Kidney glomerular epithelial cell (primary cell): ENCODE measurements at regions not wholly inside any gene's neighbourhood (a gene's known extent, or its start where the extent isn't known, plus 50 kb on each side); places are given as distances from the start of the nearest gene placed in this dataset.

Source experiments
- DNase-seq: peaks from one replicate; lab custom pipeline; 2025; lab: John Stamatoyannopoulos, UW

DNA sequence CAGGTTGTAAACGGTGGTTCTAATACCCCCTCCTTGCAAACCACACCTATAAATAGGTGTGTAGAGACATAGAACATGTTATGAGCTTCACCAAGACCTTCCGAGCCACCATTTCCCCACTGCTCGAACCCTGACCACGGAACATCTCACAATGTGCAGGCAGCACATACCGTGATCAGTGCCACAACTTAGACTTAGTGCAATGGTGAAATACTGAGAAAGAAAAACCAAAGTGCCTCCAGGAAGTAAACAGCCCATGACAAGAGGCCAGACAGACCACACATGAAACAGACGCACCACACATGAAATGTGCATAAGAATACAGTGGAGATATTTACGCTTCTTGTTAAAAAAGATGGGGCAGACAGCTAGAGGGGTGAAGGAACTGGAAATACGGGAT is 166.9 kb upstream of the CCND2 start:
- DNase-seq: no peak

DNA sequence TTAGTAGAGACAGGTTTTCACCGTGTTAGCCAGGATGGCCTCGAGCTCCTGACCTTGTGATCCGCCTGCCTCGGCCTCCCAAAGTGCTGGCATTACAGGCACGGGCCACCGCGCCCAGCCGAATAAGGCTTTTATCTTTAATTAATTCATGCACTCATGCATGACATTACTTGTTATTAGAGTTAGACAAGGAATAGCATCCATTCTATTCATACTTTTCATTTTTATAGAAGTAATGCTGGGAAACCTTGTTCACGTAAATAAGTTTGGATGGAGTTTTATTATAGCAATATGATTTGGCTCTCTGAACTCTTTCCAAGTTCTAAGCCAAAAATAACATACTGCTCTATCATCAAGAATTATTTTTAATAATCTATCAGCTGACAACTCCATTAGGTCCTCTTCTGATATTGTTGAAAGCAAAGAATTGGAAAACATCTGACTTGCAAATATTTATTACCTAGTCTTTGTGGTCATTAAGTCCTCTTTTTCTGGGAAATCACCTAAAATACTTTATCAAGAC is 168.8 kb upstream of the CCND2 start:
- DNase-seq: no peak

DNA sequence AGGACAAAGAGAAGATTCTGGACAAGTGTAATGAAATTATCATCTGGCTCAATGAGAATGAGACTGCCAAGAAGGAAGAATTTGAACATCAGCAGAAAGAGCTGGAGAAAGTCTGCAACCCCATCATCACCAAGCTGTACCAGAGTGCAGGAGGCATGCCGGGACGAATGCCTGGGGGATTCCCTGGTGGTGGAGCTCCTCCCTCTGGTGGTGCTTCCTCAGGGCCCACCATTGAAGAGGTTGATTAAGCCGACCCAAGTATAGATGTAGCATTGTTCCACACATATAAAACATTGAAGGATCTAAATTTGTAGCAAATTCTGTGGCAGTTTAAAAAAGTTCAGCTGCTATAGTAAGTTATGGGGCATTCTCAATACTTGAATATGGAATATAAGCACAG is 174.3 kb upstream of the CCND2 start:
- DNase-seq: no peak

DNA sequence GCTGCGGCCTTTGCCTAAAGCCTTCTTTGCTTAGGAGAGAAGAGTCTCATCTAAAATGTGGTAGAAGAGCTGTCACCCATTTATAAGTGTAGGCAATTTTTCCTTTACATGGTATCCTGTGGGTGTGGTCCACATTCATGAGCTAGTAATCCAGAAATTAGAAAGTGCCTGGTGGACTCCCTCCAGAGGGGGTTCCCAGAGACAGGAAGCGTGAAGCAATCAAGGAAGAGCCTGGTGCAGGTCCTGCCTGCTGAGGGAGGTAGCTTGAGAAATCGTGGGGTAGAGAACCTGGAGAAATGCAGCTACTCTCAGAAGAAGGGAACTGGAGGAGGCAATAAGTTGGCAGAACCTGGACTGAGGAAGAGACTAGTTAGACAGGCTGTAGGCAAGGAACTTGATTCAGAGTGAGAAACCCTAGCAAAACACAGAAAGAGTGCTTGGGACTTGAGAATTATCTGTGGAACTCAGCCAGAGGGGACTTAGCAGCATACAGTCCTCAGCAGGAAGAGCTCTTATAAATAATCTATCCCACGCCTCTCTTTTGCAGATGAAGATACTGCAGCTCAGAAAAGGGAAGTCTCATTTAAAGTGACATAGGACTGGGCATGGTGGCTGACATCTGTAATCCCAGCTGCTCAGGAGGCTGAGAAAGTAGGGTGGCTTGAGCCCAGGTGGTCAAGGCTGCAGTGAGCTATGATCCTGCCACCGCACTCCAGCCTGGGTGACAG is 182.4 kb upstream of the CCND2 start:
- DNase-seq: no peak

DNA sequence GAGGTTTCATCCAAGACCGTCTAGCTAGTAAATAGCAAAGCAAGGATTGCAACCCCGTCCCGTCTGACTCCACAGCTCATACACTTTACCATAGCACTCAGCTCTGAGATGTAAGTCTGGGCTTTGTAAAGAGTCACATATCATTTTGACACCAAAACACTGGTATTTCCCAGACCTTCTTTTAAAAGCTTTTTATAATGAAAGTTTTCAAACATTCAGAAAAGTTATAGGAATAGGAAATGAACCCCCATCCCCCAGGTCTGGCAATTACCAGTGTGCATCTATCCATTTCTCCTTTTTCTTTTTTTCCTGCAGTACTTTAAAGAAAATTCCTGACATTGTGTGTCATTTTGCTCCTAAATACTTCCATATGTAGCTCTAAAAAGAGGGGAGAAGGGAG is 183.6 kb upstream of the CCND2 start:
- no peak for DNase-seq

- DNase-seq: no peak
These were observed 184.4 kb upstream of the CCND2 start for GRCh38 chr12:4089121-4089606.

DNA sequence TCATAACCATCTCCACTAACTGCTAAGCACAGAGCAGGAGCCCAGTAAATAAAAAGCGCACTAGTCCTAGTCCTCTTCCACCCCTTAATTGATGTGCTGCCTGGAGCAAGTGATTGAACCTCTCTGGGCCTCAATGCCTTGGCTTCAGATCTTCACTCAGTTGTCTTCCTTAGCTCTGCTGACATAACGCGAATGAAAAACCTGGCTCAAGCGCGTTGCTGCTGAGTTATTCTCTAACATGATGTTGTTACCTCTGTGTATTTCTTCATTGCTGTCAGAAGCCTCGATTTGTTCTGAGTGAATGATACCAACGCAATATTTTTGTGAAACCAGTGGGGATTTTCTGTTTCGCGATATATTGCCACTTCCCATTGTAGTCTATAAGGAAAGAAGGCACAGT is 185.1 kb upstream of the CCND2 start:
- no peak for DNase-seq

- DNase-seq: no peak
These were observed 187.1 kb upstream of the CCND2 start for GRCh38 chr12:4086481-4086880.

- DNase-seq: no peak
These were observed 189.0 kb upstream of the CCND2 start for GRCh38 chr12:4084573-4084972.

DNA sequence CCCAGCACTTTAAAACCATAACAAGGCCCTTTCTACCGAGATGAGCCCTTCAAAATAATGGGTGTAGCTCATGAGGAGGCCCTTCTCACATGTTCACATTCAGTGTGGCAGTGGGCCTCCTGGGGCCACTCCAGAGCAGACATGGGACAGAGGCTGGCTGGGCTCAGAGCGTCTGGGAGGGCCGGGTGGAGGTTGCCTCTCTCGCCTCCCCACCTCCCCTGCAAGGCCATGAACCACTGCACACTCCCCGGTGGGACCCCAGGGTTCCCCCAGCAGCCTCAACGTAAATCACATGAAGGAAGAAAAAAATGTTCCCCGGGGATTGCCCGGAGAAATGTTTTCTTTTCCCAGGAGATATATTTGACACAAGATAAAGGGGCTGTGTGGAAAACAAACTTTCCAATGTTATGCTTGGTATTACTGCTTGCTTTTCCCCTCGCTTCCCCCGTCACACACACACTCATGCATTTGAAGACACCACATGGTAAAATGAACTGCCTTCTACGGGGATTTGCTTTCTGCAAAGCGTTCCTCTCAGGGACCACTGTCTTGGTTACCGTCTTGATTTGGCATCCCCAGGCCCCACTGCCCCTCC is 190.7 kb upstream of the CCND2 start:
- DNase-seq: no peak

GRCh38 chr12:4080213-4080612 is 193.3 kb upstream of the CCND2 start:
- DNase-seq: no peak

DNA sequence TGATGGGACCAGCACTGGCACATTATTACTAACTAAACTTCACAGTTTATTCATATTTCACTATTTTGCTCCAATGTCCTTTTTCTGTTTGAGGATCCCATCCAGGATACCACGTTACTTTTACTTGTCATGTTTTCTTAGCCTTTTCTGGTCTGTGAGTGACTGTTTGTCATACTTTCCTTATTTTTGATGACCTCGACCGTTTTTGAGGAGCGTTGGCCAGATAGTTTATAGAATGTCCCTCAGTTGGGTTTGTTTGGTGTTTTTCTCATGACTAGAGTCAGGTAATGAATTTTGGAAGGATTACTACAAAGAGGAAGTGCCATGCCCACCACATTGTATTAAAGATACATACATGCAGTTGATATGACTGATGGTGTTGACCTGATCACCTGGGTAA is 199.4 kb upstream of the CCND2 start:
- no peak for DNase-seq

GRCh38 chr12:4069670-4070010 is 196.4 kb upstream of the PARP11 start:
- DNase-seq: no peak

DNA sequence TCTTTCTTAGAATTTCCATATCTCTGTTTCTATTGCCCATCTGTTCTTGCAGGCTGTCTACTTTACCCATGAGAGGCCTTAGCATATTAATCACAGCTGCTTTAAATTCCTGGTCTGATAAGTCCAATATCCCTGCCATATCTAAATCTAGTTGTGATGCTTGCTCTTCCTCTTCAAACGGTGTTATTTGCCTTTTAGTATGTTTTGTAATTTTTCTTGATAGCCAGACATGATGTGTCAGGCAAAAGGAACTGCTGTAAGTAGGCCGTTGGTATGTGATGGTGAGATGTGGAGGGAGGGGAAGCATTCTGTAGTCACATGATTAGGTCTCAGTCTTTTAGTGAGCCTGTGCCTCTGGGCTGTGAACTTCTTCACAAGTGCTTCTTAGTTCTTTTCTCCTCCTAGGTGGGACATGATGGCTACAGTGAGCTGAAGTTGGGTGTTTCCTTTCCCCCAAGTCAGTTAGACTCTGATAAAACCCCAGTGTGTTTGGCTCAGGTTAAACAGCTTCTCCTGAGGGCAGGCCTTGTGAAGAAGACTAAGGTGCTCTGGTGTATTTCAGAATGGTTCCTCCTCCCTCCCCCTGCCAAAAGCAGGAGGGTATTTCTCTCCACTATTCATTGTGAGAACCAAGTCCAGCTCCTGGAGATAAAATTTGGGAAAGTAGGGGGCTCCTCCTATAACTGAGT is 195.9 kb upstream of the PARP11 start:
- DNase-seq: no peak

GRCh38 chr12:4064008-4064407 is 190.8 kb upstream of the PARP11 start:
- no peak for DNase-seq

- no peak for DNase-seq
These were observed 186.8 kb upstream of the PARP11 start for GRCh38 chr12:4059898-4060568.

DNA sequence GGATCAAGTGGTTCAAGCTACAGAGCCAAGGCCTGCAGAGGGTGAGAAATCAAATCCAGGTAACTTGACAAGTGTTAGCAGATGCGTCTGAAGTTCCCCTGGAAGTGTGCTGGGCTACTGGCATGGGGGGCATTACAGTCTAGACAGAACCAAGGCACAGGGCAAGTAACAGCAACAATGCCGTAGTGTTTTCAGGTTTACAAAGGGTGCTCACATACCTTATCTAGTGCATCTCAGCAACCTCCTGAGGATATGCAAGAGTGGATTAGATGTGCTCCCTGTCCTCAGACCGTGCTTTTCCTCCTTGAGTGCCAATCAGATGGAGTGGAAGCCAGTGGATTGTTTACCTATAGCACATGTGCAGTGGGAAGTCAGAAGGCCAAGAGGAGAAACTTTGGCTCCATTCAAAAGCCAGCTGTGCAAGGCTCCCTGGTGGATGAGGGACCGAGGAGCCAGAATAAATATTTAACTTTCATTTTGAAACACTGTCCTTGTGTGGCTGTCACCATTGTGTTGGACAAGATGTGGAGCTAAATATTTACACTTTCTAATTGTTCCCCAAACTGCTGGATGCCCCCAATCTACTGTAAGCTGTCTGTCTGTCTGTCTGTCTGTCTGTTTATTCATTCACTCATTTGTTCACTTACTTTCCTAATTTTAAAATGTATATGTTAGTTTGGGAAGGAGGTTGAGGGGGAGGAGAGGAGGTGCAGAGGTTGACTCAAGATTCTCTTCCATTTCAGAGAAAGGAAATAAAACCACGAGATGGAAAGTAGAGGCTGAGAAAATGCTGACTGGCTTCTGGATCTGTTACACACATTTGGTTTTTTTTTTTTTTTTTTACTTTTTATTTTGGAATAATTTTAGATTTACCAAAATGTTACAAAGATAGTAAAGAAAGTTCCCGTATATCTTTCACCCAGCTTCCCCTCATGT is 184.0 kb upstream of the PARP11 start:
- no peak for DNase-seq

GRCh38 chr12:4054630-4055029 is 181.4 kb upstream of the PARP11 start:
- no peak for DNase-seq

DNA sequence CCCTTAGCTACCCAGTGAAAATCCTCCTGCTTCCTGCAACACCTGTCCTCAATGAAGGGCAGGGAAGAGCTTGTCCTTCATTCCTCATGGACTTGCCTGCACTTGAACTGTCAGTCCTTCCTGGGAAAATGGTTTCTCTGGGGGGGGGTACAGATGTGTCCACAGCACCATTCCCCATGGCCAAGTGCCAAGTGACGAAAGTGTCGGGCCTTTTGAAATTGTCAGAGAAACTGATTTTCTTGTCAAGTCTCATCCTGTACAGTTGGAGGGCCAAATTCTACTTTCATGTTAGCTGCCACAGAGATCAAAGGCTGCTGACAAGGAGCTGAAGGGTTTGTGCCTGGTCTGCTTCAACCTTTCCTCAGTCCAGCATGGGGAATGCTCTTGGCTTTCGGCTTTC is 179.5 kb upstream of the PARP11 start:
- DNase-seq: no peak

- no peak for DNase-seq
These were observed 178.4 kb upstream of the PARP11 start for GRCh38 chr12:4051596-4051995.

GRCh38 chr12:4050340-4050739 is 177.1 kb upstream of the PARP11 start:
- DNase-seq: no peak
